Nephron progenitor cell (in vitro differentiated cells): ENCODE measurements at regions not wholly inside any gene's neighbourhood (a gene's known extent, or its start where the extent isn't known, plus 50 kb on each side); places are given as distances from the start of the nearest gene placed in this dataset.

Source experiments
- DNase-seq: peaks from one replicate; pipeline ENCODE4 v3.0.0; 2021
- H3K27ac Mint-ChIP-seq: 2 replicates; pipeline ENCODE4 v1.8.0; 2021; ENCODE audit warnings: mild to moderate bottlenecking, moderate library complexity, mixed read lengths
- H3K27me3 Mint-ChIP-seq: 2 replicates; pipeline ENCODE4 v1.8.0; 2021; ENCODE audit warnings: mild to moderate bottlenecking, low read depth, mixed read lengths; ENCODE audit not compliant: poor library complexity
- H3K36me3 Mint-ChIP-seq: 2 replicates; pipeline ENCODE4 v1.8.0; 2021; ENCODE audit warnings: low read depth, mixed read lengths
- H3K4me1 Mint-ChIP-seq: 2 replicates; pipeline ENCODE4 v1.8.0; 2021; ENCODE audit warnings: mixed read lengths
- H3K4me3 Mint-ChIP-seq: 2 replicates; pipeline ENCODE4 v1.8.0; 2021; ENCODE audit warnings: mild to moderate bottlenecking, moderate library complexity, mixed read lengths
- H3K9me3 Mint-ChIP-seq: 2 replicates; pipeline ENCODE4 v1.8.0; 2021; ENCODE audit warnings: mild to moderate bottlenecking, moderate library complexity, mixed read lengths
- CTCF ChIP-seq: fragments of 200-600 bp; sonication (generic); IDR thresholded peaks from 2 replicates; pipeline ENCODE4 v1.5.0; 2021; ENCODE audit warnings: antibody characterized with exemption

GRCh38 chr12:124233846-124234640, 60.9 kb upstream of the RFLNA start:
- no peak for TF ChIP-seq CTCF
- H3K27ac Mint-ChIP-seq, result no peak overlapping the region
- no peak for DNase-seq
- H3K36me3 Mint-ChIP-seq, result peaks cover 13% of the 10 kb centered on the region
- H3K4me3 Mint-ChIP-seq, result no peak overlapping the region
- H3K9me3 Mint-ChIP-seq, result peaks cover 24% of the 10 kb centered on the region
- peaks cover 7% of the 10 kb centered on the region for H3K4me1 Mint-ChIP-seq
- H3K27me3 Mint-ChIP-seq, result peaks cover 9% of the 10 kb centered on the region

GRCh38 chr12:124236625-124237031, 58.3 kb upstream of the RFLNA start:
- no peaks in the 10 kb centered on the region for H3K27me3 Mint-ChIP-seq
- no peak for DNase-seq
- H3K9me3 Mint-ChIP-seq, result peaks cover 5% of the 10 kb centered on the region
- TF ChIP-seq CTCF, result no peak
- no peak overlapping the region for H3K4me3 Mint-ChIP-seq
- no peak overlapping the region for H3K27ac Mint-ChIP-seq
- no peaks in the 10 kb centered on the region for H3K36me3 Mint-ChIP-seq
- H3K4me1 Mint-ChIP-seq, result peaks cover 13% of the 10 kb centered on the region

- H3K4me3 Mint-ChIP-seq, result no peak overlapping the region
- no peak for TF ChIP-seq CTCF
- H3K27me3 Mint-ChIP-seq, result peaks cover 4% of the 10 kb centered on the region
- H3K9me3 Mint-ChIP-seq, result peaks cover 5% of the 10 kb centered on the region
- no peak overlapping the region for H3K27ac Mint-ChIP-seq
- H3K4me1 Mint-ChIP-seq, result peaks cover 6% of the 10 kb centered on the region
- no peaks in the 10 kb centered on the region for H3K36me3 Mint-ChIP-seq
- no peak for DNase-seq
These were observed 56.0 kb upstream of the RFLNA start for GRCh38 chr12:124238886-124239285.

- Mint-ChIP-seq H3K27ac (no peak overlapping the region), H3K4me1 (peaks cover 6% of the 10 kb centered on the region), H3K9me3 (peaks cover 10% of the 10 kb centered on the region), H3K27me3 (peaks cover 10% of the 10 kb centered on the region), H3K4me3 (no peak overlapping the region), H3K36me3 (no peaks in the 10 kb centered on the region)
- TF ChIP-seq CTCF, result no peak
- no peak for DNase-seq
These were observed 54.4 kb upstream of the RFLNA start for GRCh38 chr12:124240493-124240892.

- Mint-ChIP-seq H3K27me3 (peaks cover 14% of the 10 kb centered on the region), H3K9me3 (peaks cover 25% of the 10 kb centered on the region), H3K4me1 (peaks cover 6% of the 10 kb centered on the region), H3K36me3 (no peaks in the 10 kb centered on the region), H3K27ac (no peak overlapping the region), H3K4me3 (no peak overlapping the region)
- no peak for TF ChIP-seq CTCF
- DNase-seq, result no peak
These were observed 52.9 kb upstream of the RFLNA start for GRCh38 chr12:124241776-124242528.
